ENCODE measurements at regions not wholly inside any gene's neighbourhood (a gene's known extent, or its start where the extent isn't known, plus 50 kb on each side); places are given as distances from the start of the nearest gene placed in this dataset.

DNA sequence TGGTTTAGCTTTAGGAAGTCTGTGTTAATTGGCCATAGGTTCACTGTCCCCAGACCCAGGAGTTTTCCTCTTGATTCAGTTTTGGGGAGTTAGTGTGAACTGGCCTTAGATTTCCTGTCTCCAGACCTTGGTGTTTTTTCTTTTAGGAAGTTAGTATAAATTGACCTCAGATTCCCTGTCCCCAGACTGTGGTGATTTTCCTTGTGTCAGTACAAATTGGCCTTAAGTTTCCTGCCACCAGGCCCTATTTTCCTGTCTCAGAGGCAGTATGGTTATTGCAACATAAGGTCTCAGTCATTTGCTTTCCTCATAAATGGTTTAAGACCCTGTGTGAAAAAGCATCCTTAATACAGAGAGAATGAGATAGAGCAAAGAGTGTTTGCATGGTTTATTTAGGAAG is 595.8 kb downstream of the NLGN4X start:
- TF ChIP-seq POLR2A (IDR thresholded peaks at IDR 0.05; ENCODE audit: low read length) = no peak
- TF ChIP-seq GATA1 (IDR thresholded peaks at IDR 0.05; ENCODE audit: low read depth, low read length) = no peak

Measured in erythroblast (primary cell).